Esophagus muscularis mucosa (tissue), 4 donors: ENCODE measurements at regions not wholly inside any gene's neighbourhood (a gene's known extent, or its start where the extent isn't known, plus 50 kb on each side); places are given as distances from the start of the nearest gene placed in this dataset.
"Not testable (repeated sequence)": the region's sequence is repeated elsewhere in the genome, so short reads cannot be mapped to it uniquely, and the experiment has no call there.

Experiments used
- CTCF ChIP-seq, 3 experiments: fragments of 200-600 bp in 2 of 3; fragments of 450-650 bp in 1 of 3; sonication (generic) in 2 of 3; IDR thresholded peaks; one replicate each; pipeline ENCODE4 v1.5.1; 2017 to 2019; ENCODE audit warnings: antibody characterized with exemption in 3 of 3, mild to moderate bottlenecking in 2 of 3, moderate library complexity in 1 of 3
- EP300 ChIP-seq: sonication (generic); formaldehyde crosslinking; IDR thresholded peaks from one replicate; pipeline ENCODE4 v1.6.1; 2017; ENCODE audit warnings: antibody characterized with exemption
- POLR2A ChIP-seq: fragments of 450-650 bp; IDR thresholded peaks from one replicate; pipeline ENCODE4 v1.6.1; 2017; ENCODE audit warnings: antibody characterized with exemption, moderate library complexity, mild to moderate bottlenecking, low read depth
- POLR2AphosphoS5 ChIP-seq, 2 donors: sonication (generic); formaldehyde crosslinking; IDR thresholded peaks; one replicate each; pipeline ENCODE4 v1.6.1; 2017; ENCODE audit warnings: antibody characterized with exemption in 2 of 2

- not testable (repeated sequence) for TF ChIP-seq CTCF (IDR thresholded peaks at IDR 0.05); POLR2A; POLR2AphosphoS5 (IDR thresholded peaks at IDR 0.05); EP300
Observed at GRCh38 chr7:153409567-153410342, 642.4 kb upstream of the DPP6 start.
